ENCODE measurements at regions not wholly inside any gene's neighbourhood (a gene's known extent, or its start where the extent isn't known, plus 50 kb on each side); places are given as distances from the start of the nearest gene placed in this dataset.

- no peak for TF ChIP-seq POLR2AphosphoS5 (IDR thresholded peaks at IDR 0.05)
- no peak for TF ChIP-seq CTCF (IDR thresholded peaks at IDR 0.05)
- TF ChIP-seq POLR2A (IDR thresholded peaks at IDR 0.05): no peak
- TF ChIP-seq EP300 (IDR thresholded peaks at IDR 0.05): no peak
- no peak for ATAC-seq
- H3K4me1 ChIP-seq: no peaks in the 10 kb centered on the region
- H3K27ac ChIP-seq: no peak overlapping the region
- H3K36me3 ChIP-seq: no peaks in the 10 kb centered on the region
- H3K4me3 ChIP-seq: no peak overlapping the region
- H3K9me3 ChIP-seq: no peaks in the 10 kb centered on the region
- H3K27me3 ChIP-seq: no peaks in the 10 kb centered on the region
- 67 to 83% methylated on average over 3 of the region's 3 CpGs for WGBS, 2 donors (ENCODE audit: low coverage in 1 of 2)
These were observed 113.4 kb upstream of the HMHB1 start for GRCh38 chr5:143698574-143698973.

GRCh38 chr5:143696921-143697320 lies 115.0 kb upstream of the HMHB1 start:
- WGBS, 2 donors (ENCODE audit: low coverage in 1 of 2): 79 to 82% methylated on average over 4 of the region's 4 CpGs
- Histone ChIP-seq H3K9me3 (no peaks in the 10 kb centered on the region), H3K27ac (no peak overlapping the region), H3K4me3 (no peak overlapping the region), H3K4me1 (no peaks in the 10 kb centered on the region), H3K27me3 (no peaks in the 10 kb centered on the region), H3K36me3 (no peaks in the 10 kb centered on the region)
- ATAC-seq: no peak
- no peak for TF ChIP-seq EP300 (IDR thresholded peaks at IDR 0.05)

GRCh38 chr5:143695941-143696340 lies 116.0 kb upstream of the HMHB1 start:
- Histone ChIP-seq H3K9me3 (no peaks in the 10 kb centered on the region), H3K4me3 (no peak overlapping the region), H3K36me3 (no peaks in the 10 kb centered on the region), H3K4me1 (no peaks in the 10 kb centered on the region), H3K27me3 (no peaks in the 10 kb centered on the region), H3K27ac (no peak overlapping the region)
- no peak for ATAC-seq
- 77 to 88% methylated on average over 1 of the region's 1 CpG for WGBS, 2 donors (ENCODE audit: low coverage in 1 of 2)
- TF ChIP-seq POLR2A (IDR thresholded peaks at IDR 0.05): no peak
- no peak for TF ChIP-seq CTCF (IDR thresholded peaks at IDR 0.05)
- TF ChIP-seq EP300 (IDR thresholded peaks at IDR 0.05): no peak
- TF ChIP-seq POLR2AphosphoS5 (IDR thresholded peaks at IDR 0.05): no peak

- no peak overlapping the region for H3K4me3 ChIP-seq
- ATAC-seq: no peak
- no peaks in the 10 kb centered on the region for H3K36me3 ChIP-seq
- 81 to 84% methylated on average over 7 of the region's 7 CpGs for WGBS, 2 donors (ENCODE audit: low coverage in 1 of 2)
- H3K4me1 ChIP-seq: no peaks in the 10 kb centered on the region
- no peaks in the 10 kb centered on the region for H3K27me3 ChIP-seq
- peaks cover 0 to 4% (median 0%) of the 10 kb centered on the region in 3 donors for H3K9me3 ChIP-seq
- no peak for TF ChIP-seq CTCF (IDR thresholded peaks at IDR 0.05)
- TF ChIP-seq POLR2AphosphoS5 (IDR thresholded peaks at IDR 0.05): no peak
- TF ChIP-seq EP300 (IDR thresholded peaks at IDR 0.05): no peak
- no peak for TF ChIP-seq POLR2A (IDR thresholded peaks at IDR 0.05)
- no peak overlapping the region for H3K27ac ChIP-seq
These were observed 116.6 kb upstream of the HMHB1 start for GRCh38 chr5:143695244-143695864.

GRCh38 chr5:143694357-143694756 lies 117.6 kb upstream of the HMHB1 start:
- no peaks in the 10 kb centered on the region for H3K36me3 ChIP-seq
- no peaks in the 10 kb centered on the region for H3K4me1 ChIP-seq
- H3K27me3 ChIP-seq: no peaks in the 10 kb centered on the region
- peaks cover 0 to 11% (median 0%) of the 10 kb centered on the region in 3 donors for H3K9me3 ChIP-seq
- 97 to 100% methylated on average over 2 to 4 of the region's 4 CpGs for WGBS, 2 donors (ENCODE audit: low coverage in 1 of 2)
- no peak for ATAC-seq
- H3K4me3 ChIP-seq: no peak overlapping the region
- no peak for TF ChIP-seq POLR2AphosphoS5 (IDR thresholded peaks at IDR 0.05)
- no peak for TF ChIP-seq CTCF (IDR thresholded peaks at IDR 0.05)
- TF ChIP-seq POLR2A (IDR thresholded peaks at IDR 0.05): no peak
- TF ChIP-seq EP300 (IDR thresholded peaks at IDR 0.05): no peak
- H3K27ac ChIP-seq: no peak overlapping the region

Measured in gastroesophageal sphincter (tissue), 4 donors.